PC-9 (cell line): ENCODE measurements at regions not wholly inside any gene's neighbourhood (a gene's known extent, or its start where the extent isn't known, plus 50 kb on each side); places are given as distances from the start of the nearest gene placed in this dataset.
"Not testable (repeated sequence)": the region's sequence is repeated elsewhere in the genome, so short reads cannot be mapped to it uniquely, and the experiment has no call there.

Experiments
- BruUV-seq: library from RNA; stranded (reverse); fragments of 400-500 nt; replicated peaks from 2 replicates; lab custom pipeline; 2021; lab: Mats Ljungman, UMichigan
- CTCF ChIA-PET: fragments of 300-600 bp; sonication (Branson Sonifier 250); formaldehyde crosslinking; loops from one replicate; lab custom pipeline; 2022; ENCODE audit warnings: antibody characterized with exemption; lab: Charles Lee
- POLR2A ChIA-PET: fragments of 300-600 bp; sonication (Branson Sonifier 250); formaldehyde crosslinking; loops from one replicate; lab custom pipeline; 2022; ENCODE audit warnings: antibody characterized with exemption; ENCODE audit not compliant: unreplicated experiment; lab: Charles Lee
- DNase-seq, 2 experiments: peaks; one replicate each; pipeline versions ENCODE4 v3.0.0 to v3.0.0-alpha.2; 2015 to 2022; ENCODE audit warnings: mixed read lengths in 1 of 2
- H2AFZ ChIP-seq: fragments of 200-600 bp; sonication (generic); 2 replicates; pipeline ENCODE4 v1.8.1; 2017; ENCODE audit warnings: antibody characterized with exemption
- H3F3A ChIP-seq: fragments of 200-600 bp; sonication (generic); 2 replicates; pipeline ENCODE4 v1.8.1; 2017; ENCODE audit warnings: antibody characterized with exemption, mild to moderate bottlenecking, low read depth; ENCODE audit not compliant: insufficient read depth
- H3K27ac ChIP-seq: fragments of 200-600 bp; sonication (generic); 2 replicates; pipeline ENCODE4 v1.6.1; 2016; ENCODE audit warnings: mixed run types
- H3K27me3 ChIP-seq: fragments of 200-600 bp; sonication (generic); 2 replicates; pipeline ENCODE4 v1.6.1; 2016; ENCODE audit warnings: low read depth, mixed run types; ENCODE audit not compliant: insufficient read depth
- H3K36me3 ChIP-seq: fragments of 200-600 bp; sonication (generic); 2 replicates; pipeline ENCODE4 v1.6.1; 2016; ENCODE audit warnings: low read depth, mixed run types
- H3K4me1 ChIP-seq: fragments of 200-600 bp; sonication (generic); replicated peaks from 2 replicates; pipeline ENCODE4 v1.6.1; 2016; ENCODE audit warnings: mixed run types; ENCODE audit not compliant: insufficient read depth
- H3K4me2 ChIP-seq: fragments of 200-600 bp; sonication (generic); 2 replicates; pipeline ENCODE4 v1.6.1; 2017; ENCODE audit warnings: mixed run types
- H3K4me3 ChIP-seq: fragments of 200-600 bp; sonication (generic); 2 replicates; pipeline ENCODE4 v1.6.1; 2016; ENCODE audit warnings: mixed run types
- H3K79me2 ChIP-seq: fragments of 200-600 bp; sonication (generic); 2 replicates; pipeline ENCODE4 v1.6.1; 2017; ENCODE audit warnings: low read depth, mixed run types
- H3K9me2 ChIP-seq: fragments of 200-600 bp; sonication (generic); 2 replicates; pipeline ENCODE4 v1.8.1; 2017; ENCODE audit warnings: mild to moderate bottlenecking; ENCODE audit not compliant: insufficient read depth
- H3K9me3 ChIP-seq: fragments of 200-600 bp; sonication (generic); 2 replicates; pipeline ENCODE4 v1.8.1; 2016; ENCODE audit warnings: low read depth; ENCODE audit not compliant: insufficient read depth
- H4K20me1 ChIP-seq: fragments of 200-600 bp; sonication (generic); 2 replicates; pipeline ENCODE4 v1.8.1; 2017; ENCODE audit not compliant: insufficient read depth
- EZH2 ChIP-seq: fragments of 200-600 bp; sonication (generic); IDR thresholded peaks from 2 replicates; pipeline ENCODE4 v1.8.0; 2017; ENCODE audit warnings: antibody characterized with exemption, low read depth
- intact Hi-C: fragments of 100-400 bp; cut with micrococcal nuclease; formaldehyde crosslinking; loops from one replicate; pipeline ENCODE4 v1.10.0; 2022; ENCODE audit not compliant: unreplicated experiment
- TF ChIP-seq, protein P1 (sequence below): fragments of 200-600 bp; sonication (generic); conservative IDR thresholded peaks from 2 replicates; pipeline ENCODE4 v1.6.1; 2017; ENCODE audit warnings: mixed run types, antibody characterized with exemption, mild to moderate bottlenecking, moderate library complexity

DNA sequence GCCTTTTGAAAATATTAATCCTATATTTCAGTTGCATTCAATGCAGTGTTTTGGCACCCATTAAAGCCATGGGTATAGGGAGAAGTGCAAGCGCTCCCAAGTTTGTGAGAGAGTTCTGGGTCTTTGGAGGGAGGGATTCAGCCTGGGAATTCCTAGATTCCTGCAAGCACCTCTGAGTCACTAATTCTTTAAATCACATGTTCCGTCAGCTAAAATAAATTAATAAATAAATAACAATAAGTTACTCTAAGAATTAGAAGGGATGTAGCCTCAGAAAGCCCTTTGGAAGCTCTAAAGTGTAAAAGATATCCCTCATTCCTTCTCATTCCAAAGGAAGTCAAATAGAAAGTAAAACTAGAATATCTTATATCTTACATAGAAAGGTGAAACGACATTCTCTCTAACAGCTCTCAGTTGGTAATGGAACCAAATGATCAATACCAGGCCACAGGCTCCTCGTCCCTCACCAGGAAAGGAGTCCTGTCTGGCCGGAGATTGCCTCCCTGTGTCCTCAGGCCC lies 222.4 kb upstream of the RBBP8 start:
- Histone ChIP-seq H3F3A (peaks cover 4% of the 10 kb centered on the region; the same call in 1 of the 2 replicates), H3K4me3 (peak overlapping the region; percentile 52; the same call in 1 of the 2 replicates), H3K4me2 (peak overlapping the region; percentile 74), H3K36me3 (no peaks in the 10 kb centered on the region), H4K20me1 (no peaks in the 10 kb centered on the region), H3K4me1 (peaks cover 13% of the 10 kb centered on the region), H3K9me2 (no peaks in the 10 kb centered on the region), H3K79me2 (no peaks in the 10 kb centered on the region), H3K27me3 (no peaks in the 10 kb centered on the region), H3K27ac (peak overlapping the region; percentile 35; the same call in 1 of the 2 replicates), H3K9me3 (no peaks in the 10 kb centered on the region), H2AFZ (peak overlapping the region; percentile 60; the same call in 1 of the 2 replicates)
- TF ChIP-seq EZH2: no peak
- TF ChIP-seq, protein P1, sequence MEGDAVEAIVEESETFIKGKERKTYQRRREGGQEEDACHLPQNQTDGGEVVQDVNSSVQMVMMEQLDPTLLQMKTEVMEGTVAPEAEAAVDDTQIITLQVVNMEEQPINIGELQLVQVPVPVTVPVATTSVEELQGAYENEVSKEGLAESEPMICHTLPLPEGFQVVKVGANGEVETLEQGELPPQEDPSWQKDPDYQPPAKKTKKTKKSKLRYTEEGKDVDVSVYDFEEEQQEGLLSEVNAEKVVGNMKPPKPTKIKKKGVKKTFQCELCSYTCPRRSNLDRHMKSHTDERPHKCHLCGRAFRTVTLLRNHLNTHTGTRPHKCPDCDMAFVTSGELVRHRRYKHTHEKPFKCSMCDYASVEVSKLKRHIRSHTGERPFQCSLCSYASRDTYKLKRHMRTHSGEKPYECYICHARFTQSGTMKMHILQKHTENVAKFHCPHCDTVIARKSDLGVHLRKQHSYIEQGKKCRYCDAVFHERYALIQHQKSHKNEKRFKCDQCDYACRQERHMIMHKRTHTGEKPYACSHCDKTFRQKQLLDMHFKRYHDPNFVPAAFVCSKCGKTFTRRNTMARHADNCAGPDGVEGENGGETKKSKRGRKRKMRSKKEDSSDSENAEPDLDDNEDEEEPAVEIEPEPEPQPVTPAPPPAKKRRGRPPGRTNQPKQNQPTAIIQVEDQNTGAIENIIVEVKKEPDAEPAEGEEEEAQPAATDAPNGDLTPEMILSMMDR: no peak
- ChIA-PET POLR2A (interaction anchor here (0.6 kb wide), 1 partner anchor 37 kb away, joined by 3 read pairs; no protein-coding TSS in a partner anchor), CTCF (no interaction called here)
- intact Hi-C loops: no loop called here
- no TSS peak for BruUV-seq
- DNase-seq: no peak

DNA sequence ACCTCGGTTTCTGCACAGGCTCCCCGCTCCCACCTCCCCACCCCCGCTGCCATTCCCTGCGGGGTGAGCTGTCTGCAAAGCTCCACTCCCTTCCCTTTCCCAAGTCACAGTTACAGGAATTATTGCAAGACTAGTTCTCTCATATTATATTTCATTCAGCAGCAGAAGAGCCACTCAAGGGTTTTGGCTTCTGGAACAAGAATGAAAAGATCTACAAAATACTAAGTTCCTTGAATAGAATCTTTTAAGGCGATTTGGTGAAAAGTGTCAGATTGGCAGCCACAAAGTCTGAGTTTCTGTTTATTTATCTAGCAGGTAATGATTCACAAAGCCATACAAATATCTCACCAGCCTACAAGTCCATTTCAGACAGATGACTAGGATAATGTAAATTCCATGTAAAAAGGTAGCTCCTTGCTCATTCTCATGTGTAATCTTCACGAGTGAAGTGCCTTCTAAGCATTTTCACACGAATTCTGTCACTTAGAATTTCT lies 221.9 kb upstream of the RBBP8 start:
- Histone ChIP-seq H3K27me3 (no peaks in the 10 kb centered on the region), H3F3A (peaks cover 4% of the 10 kb centered on the region; the same call in 1 of the 2 replicates), H4K20me1 (no peaks in the 10 kb centered on the region), H2AFZ (peak overlapping the region; percentile 60; the same call in 1 of the 2 replicates), H3K27ac (peak overlapping the region; percentile 35; the same call in 1 of the 2 replicates), H3K4me2 (peak overlapping the region; percentile 74), H3K9me3 (no peaks in the 10 kb centered on the region), H3K9me2 (no peaks in the 10 kb centered on the region), H3K36me3 (no peaks in the 10 kb centered on the region), H3K4me3 (peak overlapping the region; percentile 52; the same call in 1 of the 2 replicates), H3K4me1 (peaks cover 13% of the 10 kb centered on the region), H3K79me2 (no peaks in the 10 kb centered on the region)
- no TSS peak for BruUV-seq
- TF ChIP-seq, protein P1: no peak
- no peak for TF ChIP-seq EZH2
- intact Hi-C loops: no loop called here
- DNase-seq: peak; percentile 37 to 62
- ChIA-PET POLR2A (no interaction called here), CTCF (interaction anchor here (0.6 kb wide), 1 partner anchor 671 kb away, joined by 4 read pairs; no protein-coding TSS in a partner anchor)

DNA sequence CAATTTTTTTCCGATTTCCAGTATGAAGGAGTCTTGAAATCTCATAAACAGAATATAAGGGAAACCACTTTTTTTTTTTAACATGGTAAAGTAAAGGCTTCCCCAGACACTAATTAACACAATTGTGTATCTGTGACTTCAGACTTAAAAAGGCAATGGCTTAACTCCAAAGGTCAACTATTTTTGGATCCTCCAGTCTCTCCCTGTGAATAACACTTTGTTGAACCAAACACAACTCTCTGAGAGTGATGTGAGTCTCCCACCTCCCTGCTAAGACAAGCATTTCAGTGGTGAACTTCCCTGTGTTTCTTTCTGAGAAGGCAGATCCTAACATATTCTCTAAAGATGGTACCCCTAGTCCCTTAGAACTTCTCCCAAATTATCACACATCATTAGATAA lies 219.6 kb upstream of the RBBP8 start:
- no peak overlapping the region for H3K4me2 ChIP-seq
- no peak overlapping the region for H3K4me3 ChIP-seq
- no peak for DNase-seq
- peaks cover 13% of the 10 kb centered on the region for H3K4me1 ChIP-seq
- intact Hi-C loops: no loop called here
- H3K9me3 ChIP-seq: no peaks in the 10 kb centered on the region
- H3K9me2 ChIP-seq: no peaks in the 10 kb centered on the region
- no peak overlapping the region for H2AFZ ChIP-seq
- POLR2A ChIA-PET: no interaction called here
- H4K20me1 ChIP-seq: no peaks in the 10 kb centered on the region
- H3K27ac ChIP-seq: no peak overlapping the region
- CTCF ChIA-PET: no interaction called here
- no peaks in the 10 kb centered on the region for H3K27me3 ChIP-seq
- TF ChIP-seq, protein P1: no peak
- TF ChIP-seq EZH2: no peak
- H3K79me2 ChIP-seq: no peaks in the 10 kb centered on the region
- no TSS peak for BruUV-seq
- peaks cover 4% of the 10 kb centered on the region; the same call in 1 of the 2 replicates for H3F3A ChIP-seq
- H3K36me3 ChIP-seq: no peaks in the 10 kb centered on the region

DNA sequence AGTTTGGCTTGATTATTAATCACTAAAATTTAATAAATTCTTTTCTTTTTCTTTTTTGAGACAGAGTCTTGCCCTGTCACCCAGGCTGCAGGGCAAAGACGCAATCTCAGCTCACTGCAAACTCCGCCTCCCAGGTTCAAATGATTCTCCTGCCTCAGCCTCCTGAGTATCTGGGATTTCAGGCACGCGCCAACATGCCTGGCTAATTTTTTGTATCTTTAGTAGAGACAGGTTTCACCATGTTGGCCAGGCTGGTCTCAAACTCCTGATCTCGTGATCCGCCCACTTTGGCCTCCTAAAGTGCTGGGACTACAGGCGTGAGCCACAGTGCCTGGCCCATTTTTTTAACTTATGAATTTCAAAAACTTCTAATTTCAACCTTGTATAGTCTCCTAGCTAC lies 215.6 kb upstream of the RBBP8 start:
- H3K79me2 ChIP-seq, H3K4me3 ChIP-seq, H3K4me1 ChIP-seq, intact Hi-C loops, H3K36me3 ChIP-seq, BruUV-seq, CTCF ChIA-PET, POLR2A ChIA-PET, H3K4me2 ChIP-seq, H3K27ac ChIP-seq, DNase-seq, H3F3A ChIP-seq, H2AFZ ChIP-seq, H4K20me1 ChIP-seq, H3K27me3 ChIP-seq, H3K9me3 ChIP-seq, H3K9me2 ChIP-seq: not testable (repeated sequence)
